Activated CD4-positive, alpha-beta T cell treated with anti-CD3 and anti-CD28 coated beads, Interleukin-2, amount 50 U/mL, for 4 hours (primary cell): ENCODE measurements at regions not wholly inside any gene's neighbourhood (a gene's known extent, or its start where the extent isn't known, plus 50 kb on each side); places are given as distances from the start of the nearest gene placed in this dataset.

Experiments
- DNase-seq, 2 experiments: peaks; one replicate each; pipeline ENCODE4 v3.0.0-alpha.2; 2020

DNA sequence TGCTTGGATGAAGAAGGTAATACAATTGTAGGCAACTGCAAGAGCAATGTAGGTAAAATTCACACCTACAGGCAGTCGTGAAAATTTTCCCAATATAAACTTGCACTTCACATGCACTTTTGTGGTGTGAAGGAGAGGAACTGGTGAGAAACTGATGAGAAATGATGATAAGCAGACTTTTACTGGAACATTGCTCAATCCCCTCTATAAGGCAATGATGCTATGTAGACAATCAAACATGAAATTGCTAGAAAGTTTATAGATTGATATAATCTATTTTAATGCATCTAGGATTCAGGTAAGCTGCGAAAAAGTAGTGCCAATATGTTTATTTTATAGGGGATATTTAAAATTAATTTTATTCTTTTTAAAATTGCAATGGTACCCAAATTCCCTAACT, 802.2 kb downstream of the KCNT2 start:
- DNase-seq, result no peak

GRCh38 chr1:195804547-195804946, 803.7 kb downstream of the KCNT2 start:
- DNase-seq, result no peak

DNA sequence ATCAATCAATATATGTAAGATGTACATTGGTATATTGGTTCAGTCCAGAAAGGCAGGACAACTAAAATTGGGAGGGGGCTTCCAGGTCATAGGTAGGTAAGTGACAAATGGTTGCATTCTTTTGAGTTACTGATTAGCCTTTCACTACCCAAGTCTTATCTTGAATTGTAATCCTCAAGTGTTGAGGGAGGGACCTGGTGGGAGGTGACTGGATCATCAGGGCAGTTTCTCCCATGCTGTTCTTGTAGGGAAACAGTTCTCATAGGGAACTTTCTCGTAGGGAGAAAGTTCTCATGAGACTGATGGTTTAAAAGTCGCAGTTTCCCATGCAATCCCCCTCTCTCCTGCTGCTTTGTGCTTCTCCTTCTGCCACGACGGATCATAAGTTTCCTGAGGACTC, 809.2 kb downstream of the KCNT2 start:
- no peak for DNase-seq

DNA sequence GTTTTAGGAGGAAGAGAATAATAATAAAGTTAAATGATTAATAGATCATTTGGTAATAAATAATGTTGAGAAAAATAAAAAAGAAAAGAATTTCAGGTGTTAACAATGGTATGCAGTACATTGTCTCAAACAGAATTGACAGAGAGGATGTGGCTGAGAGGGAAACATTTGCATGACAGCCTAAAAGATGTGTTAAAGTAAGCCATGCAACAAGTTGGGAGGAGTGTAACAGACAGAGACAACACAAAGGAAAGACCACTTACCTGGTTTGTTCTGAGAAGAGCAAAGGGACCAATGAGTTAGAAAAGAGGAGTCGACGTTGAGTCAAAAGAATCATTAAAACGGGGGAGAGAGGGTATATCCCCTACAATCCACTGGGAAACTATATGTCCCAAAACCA, 814.0 kb downstream of the KCNT2 start:
- DNase-seq, result no peak

DNA sequence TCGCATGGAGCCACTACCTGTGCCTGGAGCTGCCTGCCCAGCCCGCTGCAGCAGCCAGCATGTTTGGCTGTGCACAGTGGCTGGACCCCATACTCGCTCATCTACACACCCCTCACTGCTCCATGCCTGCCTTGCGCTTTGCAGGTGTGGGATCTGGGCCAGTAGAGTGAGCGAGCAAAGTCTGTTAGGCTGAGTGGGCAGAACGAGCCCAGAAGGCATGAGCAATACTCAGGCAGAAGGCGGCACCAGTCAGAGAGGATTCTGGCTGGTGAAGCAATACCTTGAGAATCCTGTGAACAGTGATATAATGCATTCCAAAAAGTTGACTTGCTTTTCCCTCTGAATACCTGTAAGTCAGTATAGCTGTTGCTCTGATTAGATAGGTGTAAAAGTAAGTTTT, 816.4 kb downstream of the KCNT2 start:
- no peak for DNase-seq

GRCh38 chr1:195790514-195791168, 817.6 kb downstream of the KCNT2 start:
- no peak for DNase-seq

DNA sequence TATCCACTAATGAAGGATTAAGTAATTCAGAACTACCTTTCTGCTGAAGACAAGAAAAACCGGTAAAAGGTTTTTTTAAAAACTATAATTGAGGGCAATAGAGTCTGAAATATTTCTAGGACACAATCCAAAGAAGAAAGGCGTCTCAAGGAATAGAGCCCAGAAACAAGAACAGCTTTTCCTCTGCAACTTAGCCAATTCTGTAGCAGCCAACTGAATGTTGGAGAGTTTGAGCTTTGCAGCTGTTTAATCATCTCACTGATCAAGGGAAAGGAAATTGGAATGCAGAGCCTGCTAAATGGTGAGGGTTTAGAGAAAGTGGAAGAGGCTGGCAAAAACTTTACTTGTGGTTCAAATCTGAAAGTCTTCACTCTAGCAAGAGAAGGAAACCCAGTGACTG, 818.9 kb downstream of the KCNT2 start:
- DNase-seq, result no peak

- DNase-seq, result no peak
Observed at GRCh38 chr1:195788721-195789120, 819.5 kb downstream of the KCNT2 start.

- no peak for DNase-seq
Observed at GRCh38 chr1:195785830-195786229, 822.4 kb downstream of the KCNT2 start.

DNA sequence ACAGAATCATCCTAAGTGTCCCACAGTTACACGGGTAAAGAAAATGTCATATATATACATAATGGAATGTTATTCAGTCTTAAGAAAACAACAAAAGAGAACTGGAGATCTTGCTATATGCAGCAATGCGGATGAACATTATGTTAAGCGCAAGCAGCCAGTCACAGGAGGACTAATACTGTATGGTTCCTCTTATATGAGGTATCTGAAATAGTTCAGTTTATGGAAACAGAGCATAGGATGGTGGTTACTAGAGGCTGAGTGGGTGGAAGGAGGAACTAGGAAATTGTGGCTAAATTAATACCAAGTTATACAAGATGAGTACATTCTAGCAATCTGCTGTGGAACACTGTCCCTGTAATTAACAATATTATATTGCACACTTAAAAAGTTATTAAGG, 834.3 kb downstream of the KCNT2 start:
- DNase-seq, result no peak

DNA sequence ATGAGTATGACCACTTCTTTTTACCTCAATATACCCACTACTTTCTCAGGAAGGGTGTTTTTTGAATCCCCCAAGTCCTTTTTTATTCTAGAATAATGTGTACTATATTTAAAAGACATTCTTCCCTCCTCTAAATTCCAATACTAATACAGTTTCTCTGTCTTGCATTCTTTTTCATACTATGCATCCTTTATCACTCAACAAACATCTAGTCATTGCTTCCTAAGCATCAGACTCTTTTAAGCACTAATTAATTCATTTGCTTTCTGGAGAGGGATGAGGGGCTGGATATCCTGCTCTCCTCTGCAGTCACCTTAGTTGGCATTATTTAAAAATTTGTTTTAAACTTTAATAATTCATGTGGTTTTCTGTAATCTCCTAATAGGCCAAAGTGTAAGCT, 838.8 kb downstream of the KCNT2 start:
- DNase-seq, result no peak

GRCh38 chr1:195768936-195769335, 839.3 kb downstream of the KCNT2 start:
- no peak for DNase-seq

- no peak for DNase-seq
Observed at GRCh38 chr1:195768377-195768776, 839.9 kb downstream of the KCNT2 start.

GRCh38 chr1:195766709-195767108, 841.5 kb downstream of the KCNT2 start:
- DNase-seq, result no peak

DNA sequence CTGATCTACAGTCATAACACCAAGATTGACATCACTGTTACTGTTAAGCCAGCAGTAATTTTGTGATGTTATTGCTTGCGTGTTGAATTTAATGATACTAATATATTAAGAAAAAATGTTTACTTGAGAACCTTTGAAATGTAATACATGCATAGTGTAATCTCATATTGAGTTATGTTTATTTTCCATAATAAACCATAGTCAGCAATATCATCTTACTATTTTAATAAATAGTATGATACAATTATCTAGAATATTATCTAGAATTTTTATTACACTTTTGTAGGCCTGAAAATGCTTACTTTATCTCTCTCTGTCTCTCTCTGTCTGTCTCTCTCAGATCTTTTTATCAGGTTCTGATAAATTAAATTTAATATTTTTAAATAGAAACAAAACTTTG, 843.1 kb downstream of the KCNT2 start:
- no peak for DNase-seq

DNA sequence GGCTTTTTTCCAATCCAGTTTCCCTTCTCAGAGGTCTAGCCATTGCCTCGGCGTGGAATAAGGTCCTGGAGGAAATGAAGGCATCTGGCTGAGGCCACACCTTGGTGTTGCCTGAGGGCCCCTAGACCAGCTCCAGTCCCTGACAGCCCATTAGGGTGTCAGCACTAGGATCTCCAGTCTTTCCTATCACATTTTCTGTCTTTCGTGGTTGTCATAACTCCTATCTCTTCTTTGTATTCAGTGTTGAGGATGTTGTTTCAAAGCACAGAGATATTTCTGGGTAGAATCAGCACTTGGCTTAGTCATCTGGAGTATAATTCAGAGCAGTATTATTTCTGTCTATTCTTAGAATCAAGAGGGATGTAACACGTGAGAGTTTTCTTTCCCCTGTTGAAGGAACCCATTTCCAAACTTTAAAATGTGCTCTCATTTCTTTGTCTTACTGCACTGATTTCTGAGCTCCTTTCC, 844.3 kb downstream of the KCNT2 start:
- no peak for DNase-seq

- DNase-seq, result no peak
Observed at GRCh38 chr1:195763146-195763906, 844.9 kb downstream of the KCNT2 start.

DNA sequence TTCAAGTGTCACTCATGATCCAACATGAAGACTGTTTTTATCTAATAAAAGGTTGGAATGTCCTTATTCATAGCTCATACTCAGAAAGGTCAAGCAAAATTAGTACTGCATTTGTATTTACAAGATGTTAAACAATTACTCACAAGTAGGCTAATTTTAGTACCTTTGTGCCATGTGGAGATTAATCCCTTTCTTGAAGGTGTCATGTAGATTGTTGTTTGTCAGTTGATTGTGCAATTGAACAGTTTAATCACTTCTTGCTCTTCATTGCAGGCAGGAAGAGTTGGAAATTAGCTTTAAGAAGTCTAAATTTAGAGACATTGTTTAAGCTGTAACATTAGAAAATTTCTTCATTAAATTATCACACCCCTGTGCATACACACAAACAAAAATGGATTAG, 847.1 kb downstream of the KCNT2 start:
- no peak for DNase-seq

DNA sequence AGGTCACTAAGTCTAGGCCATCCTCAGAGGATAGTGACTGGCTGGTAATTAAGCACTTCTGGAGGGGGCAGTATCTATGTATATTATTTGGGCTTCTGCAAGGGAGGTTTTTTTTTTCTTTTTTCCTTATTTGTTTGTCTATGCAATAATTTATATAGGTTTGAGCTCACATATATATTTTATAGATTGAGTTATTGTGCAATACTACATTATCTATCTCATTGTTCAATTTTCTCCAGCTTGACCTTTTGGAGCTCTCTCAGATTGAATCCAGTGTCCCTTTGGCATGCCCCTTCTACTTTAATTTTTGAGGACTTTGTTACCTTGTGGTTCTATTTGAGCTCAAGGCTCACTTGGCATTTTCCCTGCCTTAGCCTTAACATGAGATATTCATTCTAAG, 852.1 kb downstream of the KCNT2 start:
- no peak for DNase-seq

DNA sequence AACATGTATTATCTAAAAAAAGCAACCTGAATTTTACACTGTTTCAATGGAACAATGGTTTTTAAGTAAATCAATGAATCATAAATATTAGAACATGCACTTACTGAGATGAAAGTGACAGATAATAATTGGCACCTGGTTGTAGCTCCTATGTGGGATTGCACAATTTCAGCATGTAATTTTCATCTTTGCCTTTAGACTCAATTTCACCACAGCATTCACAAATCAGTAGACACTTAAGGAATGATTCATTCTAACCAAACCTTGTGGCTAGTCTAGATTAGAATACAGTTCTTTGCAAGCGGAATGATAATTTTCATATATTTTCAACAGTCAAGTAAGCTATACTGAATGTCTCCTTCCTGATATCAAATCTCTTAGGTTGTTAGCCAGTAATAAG, 853.4 kb downstream of the KCNT2 start:
- DNase-seq, result no peak

DNA sequence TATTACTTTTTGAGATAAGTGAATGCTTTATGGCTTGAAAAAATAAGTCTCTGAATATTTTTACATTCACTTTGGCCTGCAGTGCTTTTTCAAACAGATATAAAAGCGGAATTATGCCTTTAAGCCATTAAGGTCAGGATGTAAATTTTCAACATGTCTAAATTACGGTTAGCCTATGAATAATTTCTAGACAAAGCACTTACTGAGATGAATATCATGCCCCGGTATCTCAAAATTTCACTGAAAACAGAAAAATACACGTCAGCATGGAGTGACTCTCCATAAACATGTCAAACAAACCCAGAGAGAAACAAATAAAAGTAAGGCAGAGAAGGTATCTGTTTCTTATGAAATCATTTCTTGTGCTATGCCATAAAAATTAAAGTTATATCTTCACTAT, 853.9 kb downstream of the KCNT2 start:
- DNase-seq, result no peak

- DNase-seq, result no peak
Observed at GRCh38 chr1:195748969-195749368, 859.3 kb downstream of the KCNT2 start.

GRCh38 chr1:195745189-195746010, 862.8 kb downstream of the KCNT2 start:
- DNase-seq, result no peak

GRCh38 chr1:195744256-195744655, 864.0 kb downstream of the KCNT2 start:
- DNase-seq, result no peak
